WTC11 (cell line): ENCODE measurements at regions not wholly inside any gene's neighbourhood (a gene's known extent, or its start where the extent isn't known, plus 50 kb on each side); places are given as distances from the start of the nearest gene placed in this dataset.

Experiments used
- CTCF ChIP-seq: fragments of 200-600 bp; IDR thresholded peaks from 2 replicates; pipeline ENCODE4 v1.8.0; 2022; ENCODE audit warnings: antibody characterized with exemption
- MXD4 ChIP-seq: fragments of 250-450 bp; sonication (Bioruptor Pico); IDR thresholded peaks from 2 replicates; pipeline ENCODE4 v1.8.0; 2021; ENCODE audit warnings: mild to moderate bottlenecking, moderate library complexity, borderline replicate concordance
- SP1 ChIP-seq: sonication (generic); formaldehyde crosslinking; conservative IDR thresholded peaks from 2 replicates; pipeline ENCODE4 v1.8.1; 2022; ENCODE audit warnings: missing genetic modification reagents
- ZNF281 ChIP-seq: sonication (generic); formaldehyde crosslinking; IDR thresholded peaks from 2 replicates; pipeline ENCODE4 v1.8.0; 2023; ENCODE audit warnings: mild to moderate bottlenecking, missing genetic modification reagents

- TF ChIP-seq CTCF, result no peak
- no peak for TF ChIP-seq MXD4 (CRISPR knock-in tag)
- TF ChIP-seq ZNF281 (CRISPR knock-in tag), result no peak
- no peak for TF ChIP-seq SP1 (CRISPR knock-in tag)
These were observed 314.7 kb upstream of the PRDM1 start for GRCh38 chr6:105771313-105771970.
